ENCODE measurements at regions not wholly inside any gene's neighbourhood (a gene's known extent, or its start where the extent isn't known, plus 50 kb on each side); places are given as distances from the start of the nearest gene placed in this dataset.

DNA sequence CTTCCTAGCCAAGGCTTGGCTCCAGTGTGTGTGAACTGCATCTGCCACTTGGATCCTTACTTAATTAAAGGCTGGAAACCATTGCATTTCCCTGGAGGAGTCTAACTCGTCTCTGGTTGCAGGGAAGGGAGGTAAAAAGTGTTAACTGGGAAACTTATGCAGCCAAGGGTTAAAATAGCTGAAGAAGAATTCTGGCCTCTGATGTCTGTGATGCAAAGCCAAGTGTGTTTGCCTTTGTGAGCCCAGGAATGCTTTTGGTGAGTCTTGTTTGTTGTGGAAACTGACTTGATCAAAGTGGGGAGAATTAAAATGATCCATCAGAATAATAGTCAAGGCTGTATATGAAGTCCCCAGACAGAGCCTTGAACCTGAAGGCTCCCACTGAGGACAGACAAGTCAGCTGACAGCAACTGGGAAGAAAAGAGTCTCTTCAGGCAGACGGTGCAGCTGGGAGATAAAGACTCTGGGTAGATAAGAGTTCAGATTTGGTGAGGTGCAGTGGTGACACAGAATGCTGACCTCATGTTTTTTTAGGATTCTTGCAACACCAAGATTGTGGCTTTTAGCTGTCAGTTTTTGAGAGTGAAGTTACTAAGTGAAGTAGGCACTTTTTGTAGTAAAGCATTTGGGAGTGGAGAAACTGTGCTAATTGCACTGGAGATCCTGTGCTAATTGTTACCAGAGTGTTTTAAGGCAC is 59.5 kb upstream of the WLS start:
- TF ChIP-seq, protein P1, sequence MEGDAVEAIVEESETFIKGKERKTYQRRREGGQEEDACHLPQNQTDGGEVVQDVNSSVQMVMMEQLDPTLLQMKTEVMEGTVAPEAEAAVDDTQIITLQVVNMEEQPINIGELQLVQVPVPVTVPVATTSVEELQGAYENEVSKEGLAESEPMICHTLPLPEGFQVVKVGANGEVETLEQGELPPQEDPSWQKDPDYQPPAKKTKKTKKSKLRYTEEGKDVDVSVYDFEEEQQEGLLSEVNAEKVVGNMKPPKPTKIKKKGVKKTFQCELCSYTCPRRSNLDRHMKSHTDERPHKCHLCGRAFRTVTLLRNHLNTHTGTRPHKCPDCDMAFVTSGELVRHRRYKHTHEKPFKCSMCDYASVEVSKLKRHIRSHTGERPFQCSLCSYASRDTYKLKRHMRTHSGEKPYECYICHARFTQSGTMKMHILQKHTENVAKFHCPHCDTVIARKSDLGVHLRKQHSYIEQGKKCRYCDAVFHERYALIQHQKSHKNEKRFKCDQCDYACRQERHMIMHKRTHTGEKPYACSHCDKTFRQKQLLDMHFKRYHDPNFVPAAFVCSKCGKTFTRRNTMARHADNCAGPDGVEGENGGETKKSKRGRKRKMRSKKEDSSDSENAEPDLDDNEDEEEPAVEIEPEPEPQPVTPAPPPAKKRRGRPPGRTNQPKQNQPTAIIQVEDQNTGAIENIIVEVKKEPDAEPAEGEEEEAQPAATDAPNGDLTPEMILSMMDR (IDR thresholded peaks at IDR 0.05), result no peak

DNA sequence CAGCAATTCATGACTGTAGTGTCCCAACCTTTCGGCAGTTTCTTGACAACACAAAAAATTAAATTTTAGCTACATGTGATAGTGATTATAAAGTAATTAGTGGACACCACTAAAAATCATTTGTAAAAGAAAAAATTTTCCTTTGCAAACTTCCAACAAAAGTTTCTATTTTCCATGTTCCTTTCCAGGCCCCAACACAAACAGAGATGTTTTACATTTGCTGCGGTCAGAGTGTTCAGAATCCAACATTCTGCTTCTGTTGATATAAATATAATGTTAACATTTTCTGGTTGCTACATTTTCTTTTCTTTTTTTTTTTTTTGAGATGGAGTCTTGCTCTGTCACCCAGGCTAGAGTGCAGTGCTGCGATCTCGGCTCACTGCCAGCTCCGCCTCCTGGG is 54.9 kb upstream of the WLS start:
- TF ChIP-seq, protein P1 (IDR thresholded peaks at IDR 0.05), result no peak

DNA sequence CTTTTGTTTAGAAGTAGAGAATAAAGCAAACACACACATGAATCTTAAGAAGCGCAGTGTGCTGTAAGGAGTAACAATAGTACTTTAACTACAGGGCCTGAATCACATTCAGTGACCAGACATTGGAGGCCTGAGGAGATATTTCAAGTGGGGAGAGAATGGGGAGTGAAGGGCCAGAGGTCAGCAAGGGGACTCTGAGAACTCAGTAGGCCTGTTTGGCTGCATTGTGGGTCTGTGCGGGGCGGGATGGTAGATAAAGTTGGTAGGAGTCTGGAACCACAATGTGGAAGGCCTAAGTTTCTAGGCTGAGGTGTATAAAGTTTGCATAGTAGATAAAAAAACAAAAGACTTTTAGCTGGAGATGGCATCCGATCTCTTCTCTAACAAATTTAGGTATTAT is 52.7 kb upstream of the WLS start:
- TF ChIP-seq, protein P1 (IDR thresholded peaks at IDR 0.05), result no peak

DNA sequence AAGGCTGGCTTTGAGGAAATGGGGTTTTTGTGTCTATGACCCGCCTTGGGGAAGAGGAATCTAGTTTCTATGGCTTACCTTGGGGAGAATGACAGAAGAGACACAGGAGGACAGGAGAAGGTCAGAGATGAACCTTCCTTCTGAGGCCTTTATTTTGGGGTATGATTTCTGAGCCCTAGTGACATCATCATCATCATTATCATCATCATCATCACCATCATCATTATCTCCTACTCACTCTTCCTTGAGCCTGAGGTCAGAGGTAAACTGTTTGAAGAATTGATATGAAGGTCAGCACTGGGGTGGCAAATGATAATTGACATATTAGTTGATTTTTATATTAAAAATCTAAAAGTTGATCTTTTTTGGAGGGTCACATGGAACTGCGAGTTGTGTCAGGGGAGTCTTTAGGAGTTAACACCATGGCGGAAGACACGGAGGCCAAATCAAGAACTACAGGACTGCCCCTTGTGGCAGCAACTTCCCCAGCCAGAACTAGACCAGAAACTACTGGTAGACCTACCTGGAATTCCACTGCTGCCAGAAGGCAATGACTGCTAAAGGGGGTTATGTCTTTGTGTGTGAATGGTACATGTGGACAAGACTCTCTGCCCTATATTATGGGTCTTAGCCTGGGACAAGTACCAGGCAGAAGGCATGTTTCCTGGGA is 49.8 kb upstream of the WLS start:
- TF ChIP-seq, protein P1 (IDR thresholded peaks at IDR 0.05), result no peak
